Large intestine (tissue), 3 donors: ENCODE measurements at regions not wholly inside any gene's neighbourhood (a gene's known extent, or its start where the extent isn't known, plus 50 kb on each side); places are given as distances from the start of the nearest gene placed in this dataset.
A peak's percentile ranks its signal among the peaks of the same experiment; 100 is the strongest.

Source experiments
- DNase-seq, 2 donors: peaks; one replicate each; pipeline versions ENCODE4 v3.0.0 to v3.0.0-alpha.2; 2013
- H3K27ac ChIP-seq: one replicate; pipeline ENCODE4 v1.5.1; 2013; ENCODE audit warnings: low read length
- H3K27me3 ChIP-seq: 2 replicates; pipeline ENCODE4 v1.6.1; 2013; ENCODE audit warnings: low read length; ENCODE audit not compliant: control insufficient read depth, insufficient read depth
- H3K36me3 ChIP-seq: 2 replicates; pipeline ENCODE4 v1.6.1; 2013; ENCODE audit warnings: low read length; ENCODE audit not compliant: control insufficient read depth, insufficient read depth
- H3K4me1 ChIP-seq: one replicate; pipeline ENCODE4 v1.6.1; 2013; ENCODE audit warnings: low read length; ENCODE audit not compliant: control insufficient read depth, insufficient read depth
- H3K4me3 ChIP-seq: one replicate; pipeline ENCODE4 v1.5.1; 2013; ENCODE audit warnings: low read length
- H3K9me3 ChIP-seq: one replicate; pipeline ENCODE4 v1.6.1; 2013; ENCODE audit warnings: mild to moderate bottlenecking, low read depth, low read length, moderate library complexity; ENCODE audit not compliant: control insufficient read depth
- WGBS: methylation state at CpG from one replicate; pipeline ENCODE4 v1.1.5; 2013; ENCODE audit warnings: low lambda C conversion rate; ENCODE audit not compliant: insufficient coverage; 5-methylcytosine and 5-hydroxymethylcytosine counted together

GRCh38 chr7:52091996-52092395, 775.4 kb upstream of the COBL start:
- Histone ChIP-seq H3K27ac (no peak overlapping the region), H3K4me1 (peaks cover 7% of the 10 kb centered on the region), H3K27me3 (peaks cover 7% of the 10 kb centered on the region), H3K4me3 (no peak overlapping the region), H3K36me3 (no peaks in the 10 kb centered on the region), H3K9me3 (no peaks in the 10 kb centered on the region)
- no peak for DNase-seq
- 67% methylated on average over 2 of the region's 2 CpGs for WGBS

GRCh38 chr7:52091101-52091500, 774.5 kb upstream of the COBL start:
- Histone ChIP-seq H3K4me3 (no peak overlapping the region), H3K27me3 (peaks cover 7% of the 10 kb centered on the region)
- no CpG with 5 or more reads among the region's 6 CpGs for WGBS

GRCh38 chr7:52088008-52088901, 771.6 kb upstream of the COBL start:
- no peak overlapping the region for H3K27ac ChIP-seq
- peaks cover 7% of the 10 kb centered on the region for H3K27me3 ChIP-seq
- peaks cover 7% of the 10 kb centered on the region for H3K4me1 ChIP-seq
- H3K4me3 ChIP-seq, result peak overlapping the region; percentile 36
- H3K36me3 ChIP-seq, result no peaks in the 10 kb centered on the region
- H3K9me3 ChIP-seq, result no peaks in the 10 kb centered on the region
- peak in 1 of 2 donors; percentile 39 for DNase-seq
- no CpG with 5 or more reads among the region's 49 CpGs for WGBS

More at GRCh38 chr7:52091101-52091500, 774.5 kb upstream of the COBL start:
- Histone ChIP-seq H3K36me3 (no peaks in the 10 kb centered on the region), H3K27ac (no peak overlapping the region), H3K9me3 (no peaks in the 10 kb centered on the region), H3K4me1 (peaks cover 7% of the 10 kb centered on the region)
- no peak for DNase-seq

GRCh38 chr7:52085610-52086009, 769.0 kb upstream of the COBL start:
- DNase-seq, result no peak
- H3K27ac ChIP-seq, result no peak overlapping the region
- H3K27me3 ChIP-seq, result peaks cover 7% of the 10 kb centered on the region
- peaks cover 7% of the 10 kb centered on the region for H3K4me1 ChIP-seq
- H3K4me3 ChIP-seq, result no peak overlapping the region
- no peaks in the 10 kb centered on the region for H3K36me3 ChIP-seq
- no CpG with 5 or more reads among the region's 2 CpGs for WGBS
- no peaks in the 10 kb centered on the region for H3K9me3 ChIP-seq

GRCh38 chr7:52080493-52080892, 763.9 kb upstream of the COBL start:
- DNase-seq, result no peak
- H3K27ac ChIP-seq, result no peak overlapping the region
- no peaks in the 10 kb centered on the region for H3K9me3 ChIP-seq
- WGBS, result no CpG with 5 or more reads among the region's 2 CpGs
- no peaks in the 10 kb centered on the region for H3K27me3 ChIP-seq
- no peaks in the 10 kb centered on the region for H3K36me3 ChIP-seq
- no peaks in the 10 kb centered on the region for H3K4me1 ChIP-seq
- no peak overlapping the region for H3K4me3 ChIP-seq

- H3K27ac ChIP-seq, result no peak overlapping the region
These were observed 763.1 kb upstream of the COBL start for GRCh38 chr7:52079726-52080125.

GRCh38 chr7:52077571-52077970, 761.0 kb upstream of the COBL start:
- Histone ChIP-seq H3K9me3 (no peaks in the 10 kb centered on the region), H3K4me3 (no peak overlapping the region), H3K27me3 (no peaks in the 10 kb centered on the region), H3K27ac (no peak overlapping the region), H3K4me1 (no peaks in the 10 kb centered on the region), H3K36me3 (no peaks in the 10 kb centered on the region)
- WGBS, result 100% methylated on average over 1 of the region's 2 CpGs
- no peak for DNase-seq

More at GRCh38 chr7:52079726-52080125, 763.1 kb upstream of the COBL start:
- Histone ChIP-seq H3K9me3 (no peaks in the 10 kb centered on the region), H3K36me3 (no peaks in the 10 kb centered on the region), H3K4me1 (no peaks in the 10 kb centered on the region), H3K27me3 (no peaks in the 10 kb centered on the region), H3K4me3 (no peak overlapping the region)
- DNase-seq, result no peak

- DNase-seq, result no peak
- no peaks in the 10 kb centered on the region for H3K4me1 ChIP-seq
- no peaks in the 10 kb centered on the region for H3K27me3 ChIP-seq
- no peak overlapping the region for H3K27ac ChIP-seq
- 100% methylated on average over 1 of the region's 4 CpGs for WGBS
- H3K36me3 ChIP-seq, result no peaks in the 10 kb centered on the region
- no peaks in the 10 kb centered on the region for H3K9me3 ChIP-seq
- no peak overlapping the region for H3K4me3 ChIP-seq
These were observed 758.3 kb upstream of the COBL start for GRCh38 chr7:52074912-52075311.

- Histone ChIP-seq H3K4me3 (no peak overlapping the region), H3K27ac (no peak overlapping the region), H3K4me1 (no peaks in the 10 kb centered on the region), H3K9me3 (no peaks in the 10 kb centered on the region), H3K27me3 (no peaks in the 10 kb centered on the region), H3K36me3 (no peaks in the 10 kb centered on the region)
- no CpG with 5 or more reads among the region's 2 CpGs for WGBS
- DNase-seq, result no peak
These were observed 757.5 kb upstream of the COBL start for GRCh38 chr7:52074071-52074470.

- no peak overlapping the region for H3K4me3 ChIP-seq
- 0% methylated on average over 1 of the region's 1 CpG for WGBS
- no peaks in the 10 kb centered on the region for H3K4me1 ChIP-seq
- no peaks in the 10 kb centered on the region for H3K9me3 ChIP-seq
- no peaks in the 10 kb centered on the region for H3K27me3 ChIP-seq
- H3K27ac ChIP-seq, result no peak overlapping the region
- DNase-seq, result no peak
- no peaks in the 10 kb centered on the region for H3K36me3 ChIP-seq
These were observed 755.1 kb upstream of the COBL start for GRCh38 chr7:52071744-52072143.

GRCh38 chr7:52064493-52064892, 747.9 kb upstream of the COBL start:
- H3K27ac ChIP-seq, result no peak overlapping the region
- no peaks in the 10 kb centered on the region for H3K4me1 ChIP-seq
- no peak overlapping the region for H3K4me3 ChIP-seq
- H3K9me3 ChIP-seq, result no peaks in the 10 kb centered on the region
- no peaks in the 10 kb centered on the region for H3K36me3 ChIP-seq
- no peaks in the 10 kb centered on the region for H3K27me3 ChIP-seq
- no peak for DNase-seq
- WGBS, result 100% methylated on average over 1 of the region's 1 CpG
